GM18507 (cell line): ENCODE measurements at regions not wholly inside any gene's neighbourhood (a gene's known extent, or its start where the extent isn't known, plus 50 kb on each side); places are given as distances from the start of the nearest gene placed in this dataset.

Experiments
- DNase-seq: peaks from one replicate; pipeline ENCODE4 v3.0.0; 2011; ENCODE audit warnings: low read depth; ENCODE audit not compliant: insufficient read length; ENCODE audit errors: extremely low spot score
- FAIRE-seq: peaks from 2 replicates; lab custom pipeline; 2011; peaks lifted over from hg19 to GRCh38; lab: Jason Lieb, UNC

DNA sequence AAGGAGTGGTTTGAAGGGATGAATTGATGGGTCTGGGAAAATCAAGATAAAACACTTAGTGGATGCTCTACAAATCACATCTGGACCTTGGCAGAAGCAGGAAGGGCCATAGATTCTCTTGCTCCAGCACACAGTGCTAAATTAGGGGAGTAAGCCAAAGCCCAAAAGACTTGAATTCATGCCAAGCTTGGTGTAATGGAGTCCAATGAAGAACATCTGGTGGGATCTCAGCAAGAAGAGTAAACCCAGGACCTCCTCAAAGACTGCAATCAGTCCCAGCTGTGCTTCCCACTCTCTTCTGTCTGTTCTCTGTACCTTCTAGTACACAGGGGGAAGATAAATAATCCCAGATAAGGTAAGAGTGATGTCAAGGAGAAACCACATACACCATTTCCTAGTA, 683.4 kb downstream of the RNF144B start:
- FAIRE-seq: no peak

DNA sequence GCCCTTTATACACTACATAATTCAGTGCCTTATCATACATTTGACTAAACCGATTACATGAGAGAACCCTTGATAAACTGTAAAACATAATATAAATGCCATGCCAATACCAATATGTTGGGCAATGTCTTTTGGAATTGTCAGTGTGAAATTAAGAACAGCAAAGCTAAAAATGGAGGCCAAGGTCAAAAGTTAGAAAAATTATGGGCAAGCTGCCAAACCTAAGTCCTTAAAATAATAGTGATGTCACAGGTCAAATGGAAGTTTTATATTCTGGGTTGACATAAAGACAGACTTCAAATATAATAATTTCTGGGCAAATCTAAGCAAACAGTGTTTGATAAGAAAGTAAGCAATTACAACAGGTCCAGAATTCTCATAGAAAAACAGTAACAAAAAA, 696.7 kb downstream of the RNF144B start:
- no peak for DNase-seq
- no peak for FAIRE-seq

More for the DNA sequence above, 683.4 kb downstream of the RNF144B start:
- no peak for DNase-seq

DNA sequence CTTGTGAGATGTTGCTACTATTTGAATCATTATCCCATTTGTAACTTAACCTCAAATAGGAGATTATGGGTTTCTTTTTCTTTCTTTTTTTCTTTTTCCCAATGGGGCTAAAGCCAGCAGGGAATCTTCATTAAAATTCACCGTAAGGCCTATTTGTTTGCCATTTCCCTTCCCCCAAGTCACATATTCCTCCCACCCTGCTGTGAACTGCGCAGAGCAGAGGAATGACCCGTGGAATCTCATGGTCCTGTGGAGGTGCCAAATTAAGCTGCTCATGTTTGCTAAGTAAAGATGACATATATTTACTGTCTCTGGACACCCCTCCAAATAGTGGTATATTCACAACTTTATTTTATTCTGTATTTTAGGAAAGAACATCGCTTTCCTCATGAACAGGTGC, 699.3 kb downstream of the RNF144B start:
- DNase-seq (no peak), FAIRE-seq (no peak)

DNA sequence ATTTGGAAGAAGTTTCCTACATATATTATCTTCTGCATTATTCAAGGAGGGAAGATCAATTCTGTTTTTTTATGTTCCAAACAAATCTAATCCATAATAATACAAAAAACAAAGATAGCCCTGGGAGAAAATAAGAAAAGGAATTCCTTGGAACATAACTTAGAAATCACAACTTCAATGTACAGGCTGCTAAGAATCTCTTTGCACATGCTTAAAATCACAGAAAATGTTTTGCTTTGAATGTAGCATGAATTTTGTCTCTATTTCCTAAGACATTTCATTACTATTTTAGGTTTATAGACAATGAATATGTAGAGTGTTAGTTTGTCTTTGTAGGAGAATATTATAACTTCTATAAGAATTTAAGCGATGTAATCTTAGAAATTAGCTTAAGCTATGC, 700.1 kb downstream of the RNF144B start:
- DNase-seq (no peak), FAIRE-seq (no peak)

DNA sequence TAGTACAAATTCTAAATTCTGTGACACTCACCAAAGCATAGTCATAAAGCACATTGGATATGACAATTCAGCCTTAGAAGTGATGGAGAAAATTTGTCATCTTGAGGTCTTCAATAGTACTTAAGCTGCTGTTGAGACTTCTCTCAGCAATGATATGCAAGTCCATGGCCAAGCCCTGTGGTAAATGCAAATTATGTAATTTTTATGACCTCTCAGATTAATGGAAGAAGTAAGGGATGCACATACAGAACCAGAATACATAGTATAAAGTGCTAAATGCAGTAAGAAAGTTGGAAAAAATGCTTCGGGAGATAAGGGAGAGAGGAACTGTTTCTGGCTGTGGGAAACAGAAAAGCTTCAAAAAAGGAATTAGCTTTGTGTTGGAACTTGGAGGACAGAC, 700.7 kb downstream of the RNF144B start:
- FAIRE-seq: no peak
- DNase-seq: no peak

DNA sequence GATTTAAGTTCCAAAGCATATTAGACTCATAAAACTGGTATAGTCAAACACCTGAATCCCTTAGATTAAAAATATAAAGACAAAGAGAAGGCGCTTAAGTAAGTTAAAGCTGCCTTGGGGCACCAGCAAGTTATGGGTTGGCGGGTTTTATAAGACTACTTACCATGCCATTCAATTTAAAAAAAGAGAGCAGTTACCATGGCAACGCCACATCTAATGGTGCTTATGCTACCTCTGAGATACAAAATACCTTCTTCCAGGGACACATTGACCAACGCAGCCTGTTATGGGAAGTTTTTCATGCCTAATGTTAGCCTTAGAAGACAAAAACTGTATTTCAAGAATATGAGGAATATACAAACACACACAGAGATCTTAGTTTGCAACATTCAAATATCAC, 713.6 kb downstream of the RNF144B start:
- no peak for FAIRE-seq

DNA sequence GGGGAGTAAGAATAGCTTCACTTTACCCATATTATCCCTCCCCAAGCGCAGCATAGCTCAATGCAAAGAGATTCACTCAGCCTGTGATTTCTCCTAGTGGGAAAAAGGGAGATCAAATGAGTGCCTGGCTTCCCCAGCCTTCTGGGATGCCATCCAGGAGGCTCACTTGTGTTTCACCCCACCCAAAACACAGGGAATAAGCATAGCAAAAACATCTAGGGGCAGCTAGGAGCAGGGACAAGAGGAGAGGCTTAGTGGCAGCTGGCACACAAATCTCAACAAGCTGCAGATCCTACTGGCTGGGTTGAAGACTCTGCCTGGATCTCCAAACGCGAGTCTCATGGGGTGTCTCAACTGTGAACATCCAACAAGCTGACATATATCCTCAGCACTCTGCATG, 715.8 kb downstream of the RNF144B start:
- DNase-seq (no peak), FAIRE-seq (no peak)

More for the DNA sequence above, 713.6 kb downstream of the RNF144B start:
- DNase-seq: no peak

DNA sequence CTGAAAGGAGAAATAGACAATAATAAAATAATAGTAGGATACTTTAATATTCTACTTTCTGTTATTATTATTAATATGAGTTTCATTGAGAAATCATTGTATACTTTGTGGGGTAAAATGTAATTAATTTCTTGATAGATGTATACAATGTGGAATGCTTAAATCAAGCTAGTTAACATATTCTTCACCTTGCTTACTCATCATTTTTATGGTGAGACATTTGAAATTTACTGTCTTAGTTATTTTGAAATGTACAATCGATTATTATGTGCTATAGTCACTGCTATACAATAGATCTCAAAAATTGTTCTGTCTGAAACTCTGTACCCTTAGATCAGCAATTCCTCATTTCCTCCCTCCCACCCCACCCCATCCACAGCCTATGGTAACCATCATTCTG, 720.3 kb downstream of the RNF144B start:
- FAIRE-seq: no peak
- DNase-seq: no peak

DNA sequence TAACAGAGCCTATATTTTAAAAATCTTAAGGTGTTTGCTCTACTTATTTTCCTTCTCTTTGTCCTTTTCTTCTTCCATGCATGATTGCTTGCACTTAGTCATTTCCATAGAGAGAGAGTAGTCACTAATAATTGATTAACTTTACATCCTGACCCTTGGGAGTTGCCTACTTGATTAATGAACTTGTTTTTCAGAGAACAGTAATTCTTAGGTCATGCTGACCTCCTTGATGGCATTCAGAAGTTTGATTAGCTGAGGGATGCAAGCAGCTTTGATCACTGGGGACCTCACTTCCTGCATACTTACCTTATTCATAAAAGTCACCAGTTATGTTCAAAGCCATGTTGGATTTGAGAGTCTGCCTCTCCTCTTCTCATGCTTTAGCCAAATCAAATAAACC, 715.6 kb upstream of the ID4 start:
- DNase-seq: no peak
- FAIRE-seq: no peak

DNA sequence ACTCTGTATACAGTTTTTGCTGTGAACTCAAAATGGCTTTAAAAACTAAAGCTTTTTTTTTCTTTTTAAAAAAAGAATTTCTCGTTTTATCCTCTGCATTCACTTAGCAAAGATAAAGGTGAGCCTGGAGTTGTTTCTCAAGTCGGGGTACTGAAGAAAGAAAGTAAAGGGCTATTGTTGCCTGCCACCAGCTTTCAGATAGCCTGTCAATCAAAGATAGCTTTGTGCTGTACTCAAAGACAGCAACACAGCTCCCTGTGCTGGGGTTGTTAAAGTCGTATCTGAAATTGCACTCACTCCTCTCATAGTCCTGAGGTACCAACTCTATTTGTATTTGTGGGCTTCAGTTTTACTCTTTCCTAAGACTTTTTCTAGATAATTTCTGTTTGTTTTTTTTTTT, 710.1 kb upstream of the ID4 start:
- no peak for DNase-seq
- FAIRE-seq: no peak

DNA sequence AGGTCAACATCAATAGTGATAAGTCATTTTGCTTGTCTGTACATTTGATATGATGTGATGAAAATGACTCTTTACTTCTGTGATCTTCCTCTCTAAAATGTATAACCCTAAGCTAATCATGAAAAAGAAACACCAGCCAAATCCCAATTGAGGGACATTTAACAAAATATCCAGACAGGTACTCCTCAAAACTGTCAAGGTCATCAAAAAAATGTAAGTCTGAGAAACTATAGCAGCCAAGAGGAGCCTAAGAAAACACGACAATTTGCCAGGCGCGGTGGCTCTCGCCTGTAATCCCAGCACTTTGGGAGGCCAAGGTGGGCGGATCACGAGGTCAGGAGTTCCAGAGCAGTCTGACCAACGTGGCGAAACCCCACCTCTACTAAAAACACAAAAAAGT, 708.5 kb upstream of the ID4 start:
- FAIRE-seq: no peak
- no peak for DNase-seq

DNA sequence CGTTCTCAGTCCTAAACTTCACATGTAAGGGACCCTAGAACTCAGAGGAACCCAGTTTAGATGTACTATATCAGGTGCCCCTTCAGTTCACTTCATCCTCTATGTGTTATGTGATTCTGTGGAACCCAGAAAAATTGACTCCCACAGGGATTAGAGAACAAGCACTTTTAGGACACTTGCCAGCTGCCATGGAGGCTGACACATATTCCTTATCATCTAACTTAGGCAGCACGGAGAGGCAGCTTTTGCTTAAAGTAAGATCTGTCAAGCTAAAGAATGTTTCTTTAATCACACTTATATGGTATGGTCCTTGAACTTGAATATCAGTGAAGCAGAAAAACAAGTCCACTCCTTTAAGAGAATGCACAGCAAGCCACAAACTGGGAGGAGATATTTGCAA, 701.5 kb upstream of the ID4 start:
- FAIRE-seq: no peak
- no peak for DNase-seq

DNA sequence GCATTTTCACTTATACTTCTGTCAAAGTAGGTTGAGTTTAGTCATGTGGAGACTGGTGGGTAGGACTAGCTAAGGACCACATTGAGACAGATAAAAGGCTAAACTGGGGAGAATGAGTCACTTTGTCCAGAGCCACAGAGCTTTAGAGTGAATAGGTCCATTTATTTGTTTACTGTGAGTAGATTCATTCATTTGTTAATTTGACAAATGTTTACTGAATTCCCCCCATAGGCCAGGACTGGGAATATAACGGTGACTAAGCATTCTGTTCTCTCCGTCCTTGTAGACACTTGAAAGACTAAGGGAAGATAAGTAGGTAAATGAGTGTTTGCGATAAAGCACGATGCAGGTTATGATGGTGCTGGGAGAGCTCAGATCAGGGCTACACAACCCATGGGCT, 699.7 kb upstream of the ID4 start:
- DNase-seq: no peak
- no peak for FAIRE-seq

DNA sequence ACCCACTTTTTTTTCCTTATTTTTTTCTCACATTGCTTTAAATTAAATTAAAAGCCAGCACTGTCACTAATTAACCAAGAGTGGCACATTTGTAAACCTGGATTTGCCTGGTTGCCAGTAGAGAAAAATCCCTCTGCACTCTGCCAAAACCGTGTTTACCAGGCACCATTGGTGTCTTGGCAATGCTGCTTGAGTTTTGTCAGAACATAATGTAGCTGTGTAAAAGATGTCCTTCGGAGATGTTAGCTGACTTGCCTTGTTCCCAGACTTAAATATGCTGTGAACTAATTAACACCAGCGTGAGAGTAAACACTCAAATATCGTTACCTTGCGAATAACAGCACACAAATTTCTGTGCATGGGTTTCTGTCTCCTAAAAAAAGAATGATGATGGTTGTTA, 694.9 kb upstream of the ID4 start:
- FAIRE-seq (no peak), DNase-seq (no peak)

DNA sequence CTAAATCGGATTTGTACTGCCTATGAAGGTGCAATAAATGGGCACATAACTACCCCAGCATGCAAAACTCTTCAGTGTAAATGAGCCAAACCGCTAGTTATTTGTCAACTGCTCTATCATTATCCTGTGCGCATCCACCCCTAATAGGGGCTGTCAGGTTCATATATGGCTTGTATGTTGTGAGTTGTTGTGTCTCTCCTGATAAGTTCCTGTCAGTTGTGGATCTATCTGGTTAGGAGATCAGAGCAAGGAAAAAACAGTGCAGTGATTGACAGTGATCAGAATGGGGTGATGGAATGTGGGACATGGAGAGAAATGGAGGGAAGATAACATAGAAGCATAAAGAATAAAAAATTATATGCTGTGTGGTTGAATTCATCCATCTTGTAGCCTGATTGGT, 686.9 kb upstream of the ID4 start:
- FAIRE-seq: no peak
- DNase-seq: no peak

DNA sequence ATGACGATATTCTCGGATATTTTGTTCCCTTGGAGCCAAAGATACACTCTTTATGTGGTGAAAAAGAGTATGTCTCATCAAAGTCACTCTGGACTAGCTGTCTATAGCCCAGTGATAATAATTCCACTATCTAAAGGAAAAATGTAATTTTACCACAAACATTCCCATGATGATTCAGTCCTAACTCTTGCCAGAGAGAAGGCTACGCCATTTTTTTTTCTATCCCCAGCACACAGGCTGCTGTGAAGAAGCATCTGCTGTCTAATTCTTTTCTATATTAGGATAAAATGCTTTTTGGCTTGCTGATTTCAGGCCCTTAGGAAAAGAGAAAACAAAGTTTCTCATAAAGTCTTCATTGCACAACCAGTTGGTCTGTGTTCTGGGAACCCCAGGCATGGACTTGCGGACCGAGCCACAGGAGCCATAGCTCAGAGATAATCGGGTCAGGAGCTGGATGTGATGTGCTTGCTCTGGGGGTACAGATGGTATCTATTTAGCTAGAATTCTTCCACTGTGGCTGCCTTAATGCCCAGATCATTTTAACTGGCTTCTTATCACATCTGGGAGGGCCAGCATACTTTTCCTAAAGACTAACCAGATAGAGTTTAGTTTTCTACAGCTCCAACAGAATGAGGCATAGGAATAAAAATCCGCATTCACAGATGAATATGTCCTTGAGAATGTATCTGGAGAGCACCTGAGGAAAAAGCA, 683.7 kb upstream of the ID4 start:
- FAIRE-seq (no peak), DNase-seq (no peak)

DNA sequence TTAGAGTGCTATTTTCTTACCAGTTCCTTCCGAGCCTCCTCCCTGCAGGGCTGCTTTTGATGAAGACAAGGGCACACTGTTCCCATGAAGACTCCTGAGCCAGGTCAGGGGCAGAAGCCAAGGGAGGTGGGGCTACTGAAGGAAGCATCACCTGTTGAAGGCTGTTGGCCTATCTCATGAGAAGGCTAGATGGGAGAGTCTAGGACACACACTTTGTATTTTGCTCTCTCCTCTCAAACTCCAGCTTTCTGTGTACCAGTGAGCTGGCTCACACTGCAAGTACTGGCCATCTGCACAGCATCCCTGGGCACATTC, 683.2 kb upstream of the ID4 start:
- DNase-seq: no peak
- no peak for FAIRE-seq

DNA sequence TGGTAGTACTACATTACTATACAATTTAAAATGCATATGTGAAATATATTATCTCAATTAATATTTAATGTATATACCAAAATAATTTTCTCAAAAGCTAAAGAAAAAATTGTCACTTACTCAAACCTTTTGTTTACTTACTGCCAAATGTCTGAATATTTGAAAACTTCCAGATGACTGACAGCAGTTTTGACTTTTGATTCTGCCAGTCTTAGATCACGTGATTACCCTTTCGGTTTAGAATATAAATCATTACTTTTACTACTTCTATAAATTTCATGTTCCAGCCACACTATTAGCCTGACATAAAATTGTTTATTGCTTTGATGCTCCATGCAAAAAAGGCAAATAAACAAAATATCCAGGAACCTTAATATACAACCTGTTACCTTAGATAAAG, 680.7 kb upstream of the ID4 start:
- no peak for FAIRE-seq
- no peak for DNase-seq

DNA sequence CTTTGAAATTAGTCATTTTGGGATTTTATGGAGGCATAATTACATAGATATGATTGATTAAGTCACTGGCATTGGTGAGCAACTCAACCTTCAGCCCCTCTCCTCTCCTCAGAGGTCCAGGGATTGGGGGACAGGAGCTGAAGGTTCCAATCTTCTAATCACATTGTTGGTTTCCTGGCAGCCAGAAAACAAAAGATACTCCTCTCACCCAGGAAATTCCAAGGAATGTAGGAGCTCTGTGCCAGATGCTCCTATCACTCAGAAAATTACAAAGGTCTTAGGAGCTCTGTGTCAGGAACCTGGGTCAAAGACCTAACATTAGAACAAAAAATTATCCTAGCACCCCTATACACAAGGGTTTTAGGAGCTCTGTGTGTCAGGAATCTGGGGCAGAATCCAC, 679.7 kb upstream of the ID4 start:
- DNase-seq (no peak), FAIRE-seq (no peak)

DNA sequence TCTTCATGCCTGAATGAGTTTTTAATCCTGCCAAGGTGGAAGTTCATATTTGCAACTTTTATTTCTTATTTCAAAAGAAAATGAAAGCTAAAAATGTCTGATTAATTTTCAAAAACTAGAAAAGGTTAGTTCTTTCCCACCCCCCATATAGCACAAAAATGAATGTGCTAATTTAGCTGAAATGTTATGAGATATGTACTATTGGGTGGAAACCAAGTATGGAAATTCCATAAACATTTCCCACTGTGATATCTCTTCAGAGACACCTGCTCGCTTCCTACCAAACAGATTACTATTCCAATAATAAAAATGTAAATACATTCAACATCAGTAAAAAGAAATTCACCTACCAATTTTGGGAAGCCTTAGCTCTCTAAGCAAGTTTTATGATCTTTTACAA, 678.6 kb upstream of the ID4 start:
- no peak for FAIRE-seq
- no peak for DNase-seq

DNA sequence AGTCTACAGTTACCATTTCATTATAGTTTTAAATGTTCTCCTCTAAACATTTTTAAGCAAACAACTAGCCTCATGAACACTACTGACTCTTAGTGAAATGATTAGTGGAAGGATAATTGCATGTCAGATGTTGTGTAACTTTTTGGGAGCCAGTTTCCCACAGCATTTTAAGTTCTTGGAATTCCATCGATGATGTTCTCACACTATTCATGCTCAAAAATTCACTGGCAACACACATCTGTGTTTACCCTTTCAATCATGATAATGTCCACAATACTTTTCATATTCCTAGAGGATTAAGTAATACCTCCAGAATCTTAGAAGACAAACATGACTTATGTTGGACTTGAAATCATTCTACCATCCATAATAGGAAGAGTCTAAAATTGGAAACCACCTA, 678.1 kb upstream of the ID4 start:
- FAIRE-seq (no peak), DNase-seq (no peak)

DNA sequence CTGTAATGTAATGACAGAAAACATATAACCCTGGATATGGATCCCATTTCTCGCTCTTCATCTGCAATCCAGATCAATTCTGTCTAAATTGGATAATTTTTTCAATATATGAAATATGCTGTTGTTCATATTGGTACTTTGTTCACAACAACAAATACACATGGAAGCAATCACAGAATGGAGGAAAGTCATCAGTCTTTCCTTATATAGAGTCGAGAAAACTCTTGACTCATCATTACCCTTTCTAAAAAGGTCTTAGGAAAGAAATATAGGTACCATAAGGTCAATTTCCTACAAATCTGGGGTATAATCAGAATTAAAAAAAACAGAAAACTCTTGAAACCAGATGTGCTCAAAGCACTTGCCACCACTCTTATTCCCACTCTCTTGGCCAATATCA, 677.6 kb upstream of the ID4 start:
- DNase-seq (no peak), FAIRE-seq (no peak)
